Right kidney (tissue), 1 donor: ENCODE measurements at regions not wholly inside any gene's neighbourhood (a gene's known extent, or its start where the extent isn't known, plus 50 kb on each side); places are given as distances from the start of the nearest gene placed in this dataset.
A peak's percentile ranks its signal among the peaks of the same experiment; 100 is the strongest.

Source experiments
- DNase-seq: peaks from one replicate; pipeline ENCODE4 v3.0.0-alpha.2; 2016

- peak; percentile 45 for DNase-seq
Measured at GRCh38 chr18:75478996-75479880, 51.7 kb upstream of the SMIM21 start.

GRCh38 chr18:75477900-75478299 lies 50.4 kb upstream of the SMIM21 start:
- no peak for DNase-seq
